C4-2B (cell line): ENCODE measurements at regions not wholly inside any gene's neighbourhood (a gene's known extent, or its start where the extent isn't known, plus 50 kb on each side); places are given as distances from the start of the nearest gene placed in this dataset.

Experiments used
- ZFX ChIP-seq: fragments of 450-650 bp; IDR thresholded peaks from 2 replicates; pipeline ENCODE4 v1.6.1; 2017
- TF ChIP-seq, protein P1 (sequence below): fragments of 450-650 bp; conservative IDR thresholded peaks from 2 replicates; pipeline ENCODE4 v1.5.1; 2017; ENCODE audit warnings: mild to moderate bottlenecking

DNA sequence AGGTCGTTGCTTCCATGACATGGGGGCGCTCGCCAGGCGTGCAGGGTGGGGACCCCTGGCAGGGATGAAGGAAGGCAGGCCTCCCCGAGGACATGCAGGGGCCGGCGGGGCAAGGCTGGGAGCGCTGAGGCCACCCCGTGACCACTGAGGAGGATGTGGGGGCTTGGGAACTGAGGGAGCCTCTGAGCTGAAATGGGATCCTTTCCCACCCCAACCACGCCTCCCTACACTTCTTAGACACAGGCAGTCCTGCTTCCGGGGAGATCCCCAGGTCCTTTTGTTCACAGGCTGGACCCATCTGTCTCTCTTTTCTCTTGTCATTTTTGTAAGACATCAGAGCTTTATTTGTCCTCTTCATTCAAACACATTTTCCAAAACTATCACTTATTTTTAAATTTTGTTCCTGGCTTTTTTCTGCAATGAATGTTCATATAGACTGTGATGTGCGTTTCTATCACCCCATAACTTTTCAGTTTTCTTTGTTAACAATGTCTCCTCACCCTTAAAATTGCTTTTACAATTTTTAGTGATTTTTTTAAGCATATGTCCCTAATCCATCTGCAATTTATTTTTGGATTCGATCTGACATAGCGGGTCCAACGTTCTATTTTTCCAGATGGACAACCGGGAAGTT, 156.7 kb upstream of the BACE2 start:
- TF ChIP-seq, protein P1, sequence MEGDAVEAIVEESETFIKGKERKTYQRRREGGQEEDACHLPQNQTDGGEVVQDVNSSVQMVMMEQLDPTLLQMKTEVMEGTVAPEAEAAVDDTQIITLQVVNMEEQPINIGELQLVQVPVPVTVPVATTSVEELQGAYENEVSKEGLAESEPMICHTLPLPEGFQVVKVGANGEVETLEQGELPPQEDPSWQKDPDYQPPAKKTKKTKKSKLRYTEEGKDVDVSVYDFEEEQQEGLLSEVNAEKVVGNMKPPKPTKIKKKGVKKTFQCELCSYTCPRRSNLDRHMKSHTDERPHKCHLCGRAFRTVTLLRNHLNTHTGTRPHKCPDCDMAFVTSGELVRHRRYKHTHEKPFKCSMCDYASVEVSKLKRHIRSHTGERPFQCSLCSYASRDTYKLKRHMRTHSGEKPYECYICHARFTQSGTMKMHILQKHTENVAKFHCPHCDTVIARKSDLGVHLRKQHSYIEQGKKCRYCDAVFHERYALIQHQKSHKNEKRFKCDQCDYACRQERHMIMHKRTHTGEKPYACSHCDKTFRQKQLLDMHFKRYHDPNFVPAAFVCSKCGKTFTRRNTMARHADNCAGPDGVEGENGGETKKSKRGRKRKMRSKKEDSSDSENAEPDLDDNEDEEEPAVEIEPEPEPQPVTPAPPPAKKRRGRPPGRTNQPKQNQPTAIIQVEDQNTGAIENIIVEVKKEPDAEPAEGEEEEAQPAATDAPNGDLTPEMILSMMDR: no peak
- TF ChIP-seq ZFX: no peak
